Coronary artery (tissue), 2 donors: ENCODE measurements at regions not wholly inside any gene's neighbourhood (a gene's known extent, or its start where the extent isn't known, plus 50 kb on each side); places are given as distances from the start of the nearest gene placed in this dataset.

Source experiments
- DNase-seq: peaks from one replicate; pipeline ENCODE4 v3.0.0-alpha.2; 2017; ENCODE audit warnings: low spot score
- H3K27ac ChIP-seq, 2 donors: fragments of 200-600 bp; sonication (generic); one replicate each; pipeline ENCODE4 v1.5.1; 2016 to 2019
- H3K4me3 ChIP-seq: fragments of 200-600 bp; sonication (generic); 2 replicates; pipeline ENCODE4 v1.5.1; 2016; ENCODE audit warnings: mild to moderate bottlenecking, moderate library complexity
- TF ChIP-seq, protein P1 (sequence below): fragments of 200-600 bp; sonication (generic); IDR thresholded peaks from one replicate; pipeline ENCODE4 v1.5.1; 2019; ENCODE audit warnings: antibody characterized with exemption

DNA sequence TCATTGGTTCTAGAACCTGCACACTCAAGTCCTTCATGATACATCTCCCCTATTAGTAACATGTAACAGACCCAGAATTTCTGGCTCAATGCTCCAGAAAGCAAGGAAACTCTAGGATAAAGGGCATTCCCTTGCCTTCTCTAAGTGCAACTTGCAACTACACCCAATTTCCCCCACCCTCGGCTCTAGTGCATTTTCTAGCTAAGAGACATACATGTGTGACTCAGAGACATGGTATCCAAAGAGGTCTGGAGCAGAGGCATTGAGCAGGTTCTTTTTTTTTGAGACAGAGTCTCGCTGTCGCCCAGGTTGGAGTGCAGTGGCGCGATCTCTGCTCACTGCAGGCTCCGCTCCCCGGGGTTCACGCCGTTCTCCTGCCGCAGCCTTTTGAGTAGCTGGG is 132.9 kb downstream of the ZC3H11B start:
- TF ChIP-seq, protein P1, sequence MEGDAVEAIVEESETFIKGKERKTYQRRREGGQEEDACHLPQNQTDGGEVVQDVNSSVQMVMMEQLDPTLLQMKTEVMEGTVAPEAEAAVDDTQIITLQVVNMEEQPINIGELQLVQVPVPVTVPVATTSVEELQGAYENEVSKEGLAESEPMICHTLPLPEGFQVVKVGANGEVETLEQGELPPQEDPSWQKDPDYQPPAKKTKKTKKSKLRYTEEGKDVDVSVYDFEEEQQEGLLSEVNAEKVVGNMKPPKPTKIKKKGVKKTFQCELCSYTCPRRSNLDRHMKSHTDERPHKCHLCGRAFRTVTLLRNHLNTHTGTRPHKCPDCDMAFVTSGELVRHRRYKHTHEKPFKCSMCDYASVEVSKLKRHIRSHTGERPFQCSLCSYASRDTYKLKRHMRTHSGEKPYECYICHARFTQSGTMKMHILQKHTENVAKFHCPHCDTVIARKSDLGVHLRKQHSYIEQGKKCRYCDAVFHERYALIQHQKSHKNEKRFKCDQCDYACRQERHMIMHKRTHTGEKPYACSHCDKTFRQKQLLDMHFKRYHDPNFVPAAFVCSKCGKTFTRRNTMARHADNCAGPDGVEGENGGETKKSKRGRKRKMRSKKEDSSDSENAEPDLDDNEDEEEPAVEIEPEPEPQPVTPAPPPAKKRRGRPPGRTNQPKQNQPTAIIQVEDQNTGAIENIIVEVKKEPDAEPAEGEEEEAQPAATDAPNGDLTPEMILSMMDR, result no peak
- no peak for DNase-seq

DNA sequence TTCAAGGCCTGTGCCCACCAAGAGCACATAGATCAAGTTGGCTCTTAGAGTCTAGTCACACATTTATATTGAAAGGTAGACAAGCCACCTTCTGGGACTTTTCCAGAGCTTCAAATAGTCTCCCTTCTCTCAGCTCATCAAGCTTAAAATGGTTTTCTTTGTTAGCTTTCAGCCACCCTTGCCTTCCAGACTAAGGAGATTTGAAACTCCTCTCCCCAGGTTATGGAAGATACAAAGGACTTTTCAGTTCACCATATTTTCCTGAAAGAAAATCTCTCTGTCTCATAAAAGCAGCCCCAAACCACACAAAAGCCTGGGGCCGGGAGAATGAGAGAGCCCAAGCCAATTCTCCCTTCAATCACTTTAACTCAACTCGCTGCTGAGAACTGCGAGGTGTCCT is 134.1 kb downstream of the ZC3H11B start:
- TF ChIP-seq, protein P1, result no peak
- DNase-seq, result no peak
- H3K4me3 ChIP-seq, result no peak overlapping the region

More for the DNA sequence above, 132.9 kb downstream of the ZC3H11B start:
- H3K27ac ChIP-seq, result no peak overlapping the region
- no peak overlapping the region for H3K4me3 ChIP-seq

DNA sequence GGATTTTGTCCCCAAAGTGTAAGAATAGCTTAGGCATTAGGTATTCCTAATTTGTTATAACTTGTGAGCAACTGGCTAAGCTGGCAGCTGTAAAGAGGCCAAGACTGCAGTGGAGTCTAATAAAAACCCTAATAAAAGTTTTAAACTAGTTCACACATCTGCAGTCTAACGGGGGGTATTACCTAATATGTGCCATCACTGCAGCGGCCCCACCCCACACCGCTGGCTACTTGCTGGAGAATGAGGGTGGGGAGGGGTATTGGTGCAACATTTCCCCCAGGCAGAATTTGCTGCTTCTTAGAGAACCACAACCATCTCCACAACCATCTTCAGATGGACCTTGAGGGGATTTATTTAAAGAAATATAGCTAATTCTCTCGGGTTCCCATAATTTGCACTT is 135.0 kb downstream of the ZC3H11B start:
- Histone ChIP-seq H3K4me3 (no peak overlapping the region), H3K27ac (no peak overlapping the region)
- DNase-seq, result no peak
- TF ChIP-seq, protein P1, result no peak

More for the DNA sequence above, 134.1 kb downstream of the ZC3H11B start:
- no peak overlapping the region for H3K27ac ChIP-seq

DNA sequence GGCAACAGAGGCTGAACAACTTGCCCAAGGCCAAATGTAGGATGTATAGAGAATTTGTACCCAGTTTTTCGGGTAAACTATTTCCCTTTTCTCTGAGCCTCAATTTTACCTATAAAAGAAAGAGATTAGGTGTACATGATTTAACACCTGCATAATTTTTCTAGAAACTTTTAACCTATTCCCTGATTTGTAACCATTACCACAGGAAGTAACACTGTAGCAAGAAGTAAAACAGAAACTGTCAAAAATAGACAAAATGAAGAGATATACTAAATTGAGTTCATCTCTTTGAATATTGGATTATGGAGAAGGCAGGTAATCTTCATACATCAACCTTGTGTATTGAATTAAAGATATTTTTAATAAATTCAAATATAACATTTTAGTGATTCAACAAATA is 136.2 kb downstream of the ZC3H11B start:
- Histone ChIP-seq H3K27ac (no peak overlapping the region), H3K4me3 (no peak overlapping the region)
- TF ChIP-seq, protein P1, result no peak
- no peak for DNase-seq

DNA sequence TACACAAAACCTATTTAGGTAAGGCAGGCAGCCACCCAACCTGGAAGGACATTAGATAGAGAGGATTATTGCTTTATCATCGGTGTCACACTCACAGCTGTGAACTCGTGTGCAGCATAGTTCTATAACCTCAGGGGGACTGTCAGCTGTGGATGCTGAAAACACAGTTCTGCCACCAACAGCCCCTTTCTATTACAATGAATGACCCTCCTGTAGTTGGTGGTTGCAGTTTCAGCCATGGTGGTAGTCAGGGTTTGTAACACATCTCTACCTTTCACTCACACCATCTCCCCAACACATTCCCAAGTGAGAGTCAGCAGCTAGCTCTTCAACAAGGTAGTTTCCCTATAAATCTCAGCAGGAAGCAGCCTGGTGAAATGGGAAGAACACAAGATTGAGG is 136.8 kb downstream of the ZC3H11B start:
- H3K4me3 ChIP-seq, result no peak overlapping the region
- no peak for DNase-seq
- TF ChIP-seq, protein P1, result no peak

DNA sequence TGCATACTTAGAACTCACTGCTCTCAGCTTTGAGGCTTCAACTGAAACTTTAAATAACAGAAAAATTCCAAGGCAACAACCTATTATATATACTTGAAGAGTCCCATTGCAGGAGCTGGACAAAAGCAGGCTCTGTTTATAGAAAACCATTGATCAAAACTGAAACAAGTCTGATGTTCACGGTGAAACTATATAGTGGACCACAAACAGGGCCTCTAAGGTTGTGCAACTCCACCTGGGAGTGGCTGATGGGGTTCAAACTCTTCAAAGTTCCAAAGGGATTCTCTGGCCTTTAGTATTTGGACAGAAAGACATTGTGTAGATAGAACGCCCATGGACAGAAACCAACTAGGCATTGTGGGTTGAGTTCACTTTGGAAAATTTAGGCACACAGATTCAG is 140.3 kb downstream of the ZC3H11B start:
- TF ChIP-seq, protein P1, result no peak
- Histone ChIP-seq H3K4me3 (no peak overlapping the region), H3K27ac (no peak overlapping the region)
- DNase-seq, result no peak

More for the DNA sequence above, 136.8 kb downstream of the ZC3H11B start:
- H3K27ac ChIP-seq, result no peak overlapping the region

DNA sequence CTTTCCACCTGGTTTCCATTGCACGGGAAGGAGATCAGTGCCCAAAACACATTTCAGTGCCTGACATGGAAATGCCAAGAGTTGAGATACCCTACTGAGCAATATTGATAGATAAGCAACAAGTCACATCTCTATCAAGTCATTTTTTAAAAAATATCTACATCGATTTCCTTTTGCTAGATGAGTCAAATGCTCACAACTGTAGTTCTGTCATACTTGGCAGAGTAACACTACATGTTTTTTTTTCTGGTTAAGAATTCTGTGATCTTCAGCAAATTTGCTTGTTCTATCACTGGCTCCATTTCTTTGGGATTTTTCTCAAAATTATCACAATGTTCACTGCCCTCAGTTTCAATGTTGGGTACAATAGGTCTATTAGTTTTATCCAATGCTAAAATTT is 145.4 kb downstream of the ZC3H11B start:
- Histone ChIP-seq H3K27ac (no peak overlapping the region), H3K4me3 (no peak overlapping the region)
- TF ChIP-seq, protein P1, result no peak
- DNase-seq, result no peak
